ENCODE measurements at regions not wholly inside any gene's neighbourhood (a gene's known extent, or its start where the extent isn't known, plus 50 kb on each side); places are given as distances from the start of the nearest gene placed in this dataset.

GRCh38 chr14:51424041-51424440 is 184.0 kb downstream of the TMX1 start:
- TF ChIP-seq CTCF (IDR thresholded peaks at IDR 0.05; ENCODE audit: poor library complexity, severe bottlenecking) (no peak), EP300 (conservative IDR thresholded peaks at IDR 0.05; ENCODE audit: poor library complexity, severe bottlenecking) (no peak), SMC3 (conservative IDR thresholded peaks at IDR 0.05; ENCODE audit: poor library complexity) (no peak), POLR2AphosphoS5 (IDR thresholded peaks at IDR 0.05) (no peak)
